ENCODE measurements at regions not wholly inside any gene's neighbourhood (a gene's known extent, or its start where the extent isn't known, plus 50 kb on each side); places are given as distances from the start of the nearest gene placed in this dataset.

DNA sequence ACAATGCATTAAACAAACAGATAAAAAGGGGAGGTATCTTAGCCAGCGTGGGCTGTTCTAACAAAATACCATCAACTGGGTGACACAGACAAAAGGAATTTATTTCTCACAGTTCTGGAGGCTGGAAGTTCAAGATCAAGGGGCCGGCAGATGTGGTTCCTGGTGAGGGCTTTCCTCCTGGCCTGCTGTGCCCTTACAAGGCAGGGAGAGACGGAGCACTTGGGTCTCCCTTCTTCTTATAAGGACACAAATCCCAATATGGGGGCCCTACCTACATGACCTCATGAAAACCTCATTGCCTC, 281.6 kb upstream of the KLF14 start:
- no peak for TF ChIP-seq POLR2A (IDR thresholded peaks at IDR 0.05)
- TF ChIP-seq, protein P1, sequence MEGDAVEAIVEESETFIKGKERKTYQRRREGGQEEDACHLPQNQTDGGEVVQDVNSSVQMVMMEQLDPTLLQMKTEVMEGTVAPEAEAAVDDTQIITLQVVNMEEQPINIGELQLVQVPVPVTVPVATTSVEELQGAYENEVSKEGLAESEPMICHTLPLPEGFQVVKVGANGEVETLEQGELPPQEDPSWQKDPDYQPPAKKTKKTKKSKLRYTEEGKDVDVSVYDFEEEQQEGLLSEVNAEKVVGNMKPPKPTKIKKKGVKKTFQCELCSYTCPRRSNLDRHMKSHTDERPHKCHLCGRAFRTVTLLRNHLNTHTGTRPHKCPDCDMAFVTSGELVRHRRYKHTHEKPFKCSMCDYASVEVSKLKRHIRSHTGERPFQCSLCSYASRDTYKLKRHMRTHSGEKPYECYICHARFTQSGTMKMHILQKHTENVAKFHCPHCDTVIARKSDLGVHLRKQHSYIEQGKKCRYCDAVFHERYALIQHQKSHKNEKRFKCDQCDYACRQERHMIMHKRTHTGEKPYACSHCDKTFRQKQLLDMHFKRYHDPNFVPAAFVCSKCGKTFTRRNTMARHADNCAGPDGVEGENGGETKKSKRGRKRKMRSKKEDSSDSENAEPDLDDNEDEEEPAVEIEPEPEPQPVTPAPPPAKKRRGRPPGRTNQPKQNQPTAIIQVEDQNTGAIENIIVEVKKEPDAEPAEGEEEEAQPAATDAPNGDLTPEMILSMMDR (IDR thresholded peaks at IDR 0.05) = no peak

Data from testis (tissue), 2 donors.